Hypothalamus (tissue), 51 donors: ENCODE measurements at regions not wholly inside any gene's neighbourhood (a gene's known extent, or its start where the extent isn't known, plus 50 kb on each side); places are given as distances from the start of the nearest gene placed in this dataset.
A peak's percentile ranks its signal among the peaks of the same experiment; 100 is the strongest.
"Not testable (repeated sequence)": the region's sequence is repeated elsewhere in the genome, so short reads cannot be mapped to it uniquely, and the experiment has no call there.

Experiments
- DNase-seq, 51 donors: peaks; one replicate each; lab custom pipeline; 2025; lab: John Stamatoyannopoulos, UW

GRCh38 chr1:196160066-196160795 lies 448.0 kb downstream of the KCNT2 start:
- DNase-seq = no peak

- DNase-seq = no peak
Measured at GRCh38 chr1:196155586-196155985, 452.7 kb downstream of the KCNT2 start.

- no peak for DNase-seq
Measured at GRCh38 chr1:196152975-196153374, 455.3 kb downstream of the KCNT2 start.

GRCh38 chr1:196152086-196152485 lies 456.2 kb downstream of the KCNT2 start:
- no peak for DNase-seq

GRCh38 chr1:196148367-196148970 lies 459.8 kb downstream of the KCNT2 start:
- DNase-seq = no peak

GRCh38 chr1:196147530-196147929 lies 460.7 kb downstream of the KCNT2 start:
- DNase-seq = no peak

- not testable (repeated sequence) for DNase-seq
Measured at GRCh38 chr1:196145151-196145550, 463.1 kb downstream of the KCNT2 start.

GRCh38 chr1:196144588-196144987 lies 463.7 kb downstream of the KCNT2 start:
- no peak for DNase-seq

- DNase-seq = peak in 1 of 51 donors; percentile 1
Measured at GRCh38 chr1:196143602-196144342, 464.5 kb downstream of the KCNT2 start.

- DNase-seq = no peak
Measured at GRCh38 chr1:196142111-196142640, 466.1 kb downstream of the KCNT2 start.

GRCh38 chr1:196136396-196136795 lies 471.8 kb downstream of the KCNT2 start:
- DNase-seq = no peak

- DNase-seq = no peak
Measured at GRCh38 chr1:196131691-196132090, 476.5 kb downstream of the KCNT2 start.

- no peak for DNase-seq
Measured at GRCh38 chr1:196128835-196129234, 479.4 kb downstream of the KCNT2 start.

- no peak for DNase-seq
Measured at GRCh38 chr1:196121181-196121580, 487.1 kb downstream of the KCNT2 start.

- DNase-seq = peak in 7 of 51 donors; percentile 1 to 17 (median 3)
Measured at GRCh38 chr1:196115646-196116045, 492.6 kb downstream of the KCNT2 start.

- DNase-seq = no peak
Measured at GRCh38 chr1:196114193-196114592, 494.0 kb downstream of the KCNT2 start.

GRCh38 chr1:196108990-196109389 lies 499.2 kb downstream of the KCNT2 start:
- DNase-seq = not testable (repeated sequence)

GRCh38 chr1:196105901-196106300 lies 502.3 kb downstream of the KCNT2 start:
- DNase-seq = no peak

- no peak for DNase-seq
Measured at GRCh38 chr1:196102826-196103225, 505.4 kb downstream of the KCNT2 start.

GRCh38 chr1:196098000-196098399 lies 510.2 kb downstream of the KCNT2 start:
- peak in 1 of 51 donors; percentile 13 for DNase-seq

GRCh38 chr1:196094821-196095220 lies 513.4 kb downstream of the KCNT2 start:
- DNase-seq = no peak
